ENCODE measurements at regions not wholly inside any gene's neighbourhood (a gene's known extent, or its start where the extent isn't known, plus 50 kb on each side); places are given as distances from the start of the nearest gene placed in this dataset.

- Mint-ChIP-seq H3K4me3 (no peak overlapping the region), H3K27ac (no peak overlapping the region), H3K4me1 (ENCODE audit: low read depth) (peaks cover 86% of the 10 kb centered on the region), H3K9me3 (no peaks in the 10 kb centered on the region), H3K27me3 (ENCODE audit: insufficient read depth) (no peaks in the 10 kb centered on the region), H3K36me3 (ENCODE audit: low read depth) (0 out of 2 replicates have a peak, but pooled peaks cover 5% of the 10 kb centered on the region)
- no peak for TF ChIP-seq CTCF (IDR thresholded peaks at IDR 0.05)
- no peak for DNase-seq
Measured at GRCh38 chr3:159858650-159859049, 130.0 kb upstream of the IL12A start.

- no peak for TF ChIP-seq CTCF (IDR thresholded peaks at IDR 0.05)
- no peak for DNase-seq
- H3K4me3 Mint-ChIP-seq: no peak overlapping the region
- no peaks in the 10 kb centered on the region for H3K9me3 Mint-ChIP-seq
- no peak overlapping the region; the same call in none of the 2 replicates for H3K27ac Mint-ChIP-seq
- H3K36me3 Mint-ChIP-seq (ENCODE audit: low read depth): 0 out of 2 replicates have a peak, but pooled peaks cover 5% of the 10 kb centered on the region
- no peaks in the 10 kb centered on the region for H3K27me3 Mint-ChIP-seq (ENCODE audit: insufficient read depth)
- H3K4me1 Mint-ChIP-seq (ENCODE audit: low read depth): peaks cover 86% of the 10 kb centered on the region
Measured at GRCh38 chr3:159859424-159859823, 129.2 kb upstream of the IL12A start.

GRCh38 chr3:159859836-159860235 lies 128.8 kb upstream of the IL12A start:
- no peak for TF ChIP-seq CTCF (IDR thresholded peaks at IDR 0.05)
- Mint-ChIP-seq H3K27ac (peak overlapping the region; percentile 65), H3K9me3 (no peaks in the 10 kb centered on the region), H3K27me3 (ENCODE audit: insufficient read depth) (no peaks in the 10 kb centered on the region), H3K4me1 (ENCODE audit: low read depth) (peaks cover 86% of the 10 kb centered on the region), H3K4me3 (no peak overlapping the region), H3K36me3 (ENCODE audit: low read depth) (0 out of 2 replicates have a peak, but pooled peaks cover 5% of the 10 kb centered on the region)
- no peak for DNase-seq

- H3K27ac Mint-ChIP-seq: peak overlapping the region; percentile 65
- TF ChIP-seq CTCF (IDR thresholded peaks at IDR 0.05): no peak
- H3K27me3 Mint-ChIP-seq (ENCODE audit: insufficient read depth): no peaks in the 10 kb centered on the region
- H3K36me3 Mint-ChIP-seq (ENCODE audit: low read depth): 0 out of 2 replicates have a peak, but pooled peaks cover 5% of the 10 kb centered on the region
- no peaks in the 10 kb centered on the region for H3K9me3 Mint-ChIP-seq
- no peak for DNase-seq
- no peak overlapping the region for H3K4me3 Mint-ChIP-seq
- H3K4me1 Mint-ChIP-seq (ENCODE audit: low read depth): peaks cover 86% of the 10 kb centered on the region
Measured at GRCh38 chr3:159860269-159861116, 128.1 kb upstream of the IL12A start.

GRCh38 chr3:159861369-159861987 lies 127.2 kb upstream of the IL12A start:
- H3K4me3 Mint-ChIP-seq: no peak overlapping the region; the same call in 1 of the 2 replicates
- peak overlapping the region; percentile 47 for H3K27ac Mint-ChIP-seq
- no peak for DNase-seq
- H3K36me3 Mint-ChIP-seq (ENCODE audit: low read depth): 0 out of 2 replicates have a peak, but pooled peaks cover 5% of the 10 kb centered on the region
- peaks cover 86% of the 10 kb centered on the region for H3K4me1 Mint-ChIP-seq (ENCODE audit: low read depth)
- no peak for TF ChIP-seq CTCF (IDR thresholded peaks at IDR 0.05)
- no peaks in the 10 kb centered on the region for H3K9me3 Mint-ChIP-seq
- no peaks in the 10 kb centered on the region for H3K27me3 Mint-ChIP-seq (ENCODE audit: insufficient read depth)

Measured in HFFc6 (cell line).